PC-3 (cell line): ENCODE measurements at regions not wholly inside any gene's neighbourhood (a gene's known extent, or its start where the extent isn't known, plus 50 kb on each side); places are given as distances from the start of the nearest gene placed in this dataset.

ENCODE experiments used
- ATAC-seq: fragments of 200-7000 bp; cut with Tn5 transposase; 2 replicates; pipeline ENCODE4 v1.9.1; 2020; ENCODE audit warnings: mild to moderate bottlenecking, moderate library complexity
- BruUV-seq: library from RNA; stranded (reverse); fragments of 400-500 nt; replicated peaks from 2 replicates; lab custom pipeline; 2021; lab: Mats Ljungman, UMichigan
- CTCF ChIA-PET: fragments of 300-600 bp; sonication (Branson Sonifier 250); formaldehyde crosslinking; loops from one replicate; lab custom pipeline; 2022; ENCODE audit warnings: antibody characterized with exemption; lab: Charles Lee
- POLR2A ChIA-PET: fragments of 300-600 bp; sonication (Branson Sonifier 250); formaldehyde crosslinking; loops from one replicate; lab custom pipeline; 2022; ENCODE audit warnings: antibody characterized with exemption; ENCODE audit not compliant: unreplicated experiment; lab: Charles Lee
- DNase-seq: peaks from one replicate; pipeline ENCODE4 v3.0.0-alpha.2; 2015
- H2AFZ ChIP-seq: fragments of 300-600 bp; sonication (generic); 2 replicates; pipeline ENCODE4 v1.6.0; 2016; ENCODE audit warnings: antibody characterized with exemption, low read length
- H3F3A ChIP-seq: fragments of 300-600 bp; sonication (generic); one replicate; pipeline ENCODE4 v1.6.0; 2017; ENCODE audit warnings: antibody characterized with exemption, low read length, control low read depth, mild to moderate bottlenecking; ENCODE audit not compliant: unreplicated experiment
- H3K27ac ChIP-seq: fragments of 300-600 bp; sonication (generic); 2 replicates; pipeline ENCODE4 v1.5.1; 2016; ENCODE audit warnings: mild to moderate bottlenecking, low read length
- H3K27me3 ChIP-seq: fragments of 300-600 bp; sonication (generic); 2 replicates; pipeline ENCODE4 v1.6.1; 2016; ENCODE audit warnings: low read length, mixed read lengths
- H3K36me3 ChIP-seq: fragments of 300-600 bp; sonication (generic); 2 replicates; pipeline ENCODE4 v1.6.1; 2016; ENCODE audit warnings: low read depth, mixed run types, low read length, mixed read lengths
- H3K4me1 ChIP-seq: fragments of 300-600 bp; sonication (generic); 2 replicates; pipeline ENCODE4 v1.5.1; 2016; ENCODE audit warnings: low read length; ENCODE audit not compliant: insufficient read depth
- H3K4me2 ChIP-seq: fragments of 300-600 bp; sonication (generic); 2 replicates; pipeline ENCODE4 v1.6.0; 2016; ENCODE audit warnings: low read length
- H3K4me3 ChIP-seq: fragments of 300-600 bp; sonication (generic); 2 replicates; pipeline ENCODE4 v1.5.1; 2016; ENCODE audit warnings: mild to moderate bottlenecking, low read length, mixed read lengths
- H3K79me2 ChIP-seq: fragments of 300-600 bp; sonication (generic); 2 replicates; pipeline ENCODE4 v1.6.1; 2017; ENCODE audit warnings: low read length, mixed read lengths
- H3K9ac ChIP-seq: fragments of 300-600 bp; sonication (generic); 2 replicates; pipeline ENCODE4 v1.6.0; 2016; ENCODE audit warnings: mild to moderate bottlenecking, low read length
- H3K9me2 ChIP-seq: fragments of 300-600 bp; sonication (generic); replicated peaks from 2 replicates; pipeline ENCODE4 v1.6.1; 2016; ENCODE audit warnings: mixed run types, low read length, mixed read lengths
- H3K9me3 ChIP-seq: fragments of 300-600 bp; sonication (generic); 2 replicates; pipeline ENCODE4 v1.6.1; 2016; ENCODE audit warnings: low read length, mixed read lengths
- H4K20me1 ChIP-seq: fragments of 300-600 bp; sonication (generic); 2 replicates; pipeline ENCODE4 v1.6.1; 2016; ENCODE audit warnings: low read length, mixed read lengths
- CTCF ChIP-seq: fragments of 300-600 bp; sonication (generic); conservative IDR thresholded peaks from 2 replicates; pipeline ENCODE4 v1.5.1; 2017; ENCODE audit warnings: antibody characterized with exemption, low read depth, mild to moderate bottlenecking, low read length
- EZH2 ChIP-seq: fragments of 300-600 bp; sonication (generic); IDR thresholded peaks from one replicate; pipeline ENCODE4 v1.6.1; 2017; ENCODE audit warnings: antibody characterized with exemption, mild to moderate bottlenecking, low read length; ENCODE audit not compliant: unreplicated experiment
- EZH2phosphoT487 ChIP-seq: fragments of 300-600 bp; sonication (generic); IDR thresholded peaks from 2 replicates; pipeline ENCODE4 v1.6.1; 2018; ENCODE audit warnings: mild to moderate bottlenecking, antibody characterized with exemption, low read length, borderline replicate concordance
- intact Hi-C: fragments of 100-400 bp; cut with micrococcal nuclease; formaldehyde crosslinking; loops from 2 replicates; pipeline ENCODE4 v1.9.0; 2023

GRCh38 chr19:31742249-31742648, 393.0 kb upstream of the TSHZ3 start:
- H3K27me3 ChIP-seq: no peaks in the 10 kb centered on the region
- H3K9me2 ChIP-seq: no peaks in the 10 kb centered on the region
- DNase-seq (no peak), ATAC-seq (no peak)
- H3K9ac ChIP-seq: no peak overlapping the region
- CTCF ChIA-PET: no interaction called here
- intact Hi-C loops: no loop called here
- BruUV-seq: no TSS peak
- no peak overlapping the region for H3K4me2 ChIP-seq
- POLR2A ChIA-PET: no interaction called here
- TF ChIP-seq EZH2 (no peak), CTCF (no peak), EZH2phosphoT487 (no peak)
- no peaks in the 10 kb centered on the region for H3F3A ChIP-seq
- no peaks in the 10 kb centered on the region for H3K4me1 ChIP-seq
- H2AFZ ChIP-seq: no peak overlapping the region
- H3K36me3 ChIP-seq: no peaks in the 10 kb centered on the region
- no peak overlapping the region for H3K27ac ChIP-seq
- no peaks in the 10 kb centered on the region for H4K20me1 ChIP-seq
- no peaks in the 10 kb centered on the region for H3K79me2 ChIP-seq
- no peak overlapping the region for H3K4me3 ChIP-seq
- H3K9me3 ChIP-seq: no peaks in the 10 kb centered on the region

- Histone ChIP-seq H3K36me3 (no peaks in the 10 kb centered on the region), H3K9me2 (no peaks in the 10 kb centered on the region), H3K4me1 (no peaks in the 10 kb centered on the region), H3K4me2 (no peak overlapping the region), H4K20me1 (no peaks in the 10 kb centered on the region), H2AFZ (no peak overlapping the region), H3K4me3 (no peak overlapping the region), H3K27ac (no peak overlapping the region), H3K9me3 (no peaks in the 10 kb centered on the region), H3K79me2 (no peaks in the 10 kb centered on the region), H3K9ac (no peak overlapping the region), H3F3A (no peaks in the 10 kb centered on the region), H3K27me3 (no peaks in the 10 kb centered on the region)
- DNase-seq (no peak), ATAC-seq (no peak)
- POLR2A ChIA-PET: no interaction called here
- CTCF ChIA-PET: no interaction called here
- no TSS peak for BruUV-seq
- intact Hi-C loops: no loop called here
- TF ChIP-seq EZH2 (no peak), EZH2phosphoT487 (no peak), CTCF (no peak)
Measured at GRCh38 chr19:31745731-31746130, 396.5 kb upstream of the TSHZ3 start.

GRCh38 chr19:31749231-31749630, 400.0 kb upstream of the TSHZ3 start:
- no peaks in the 10 kb centered on the region for H3K9me3 ChIP-seq
- TF ChIP-seq EZH2 (no peak), EZH2phosphoT487 (no peak), CTCF (no peak)
- no TSS peak for BruUV-seq
- no peak overlapping the region for H3K4me3 ChIP-seq
- no peaks in the 10 kb centered on the region for H3K27me3 ChIP-seq
- H3K36me3 ChIP-seq: no peaks in the 10 kb centered on the region
- H3K79me2 ChIP-seq: no peaks in the 10 kb centered on the region
- no peak overlapping the region for H2AFZ ChIP-seq
- ATAC-seq (no peak), DNase-seq (no peak)
- ChIA-PET POLR2A (no interaction called here), CTCF (no interaction called here)
- H3F3A ChIP-seq: no peaks in the 10 kb centered on the region
- H3K9ac ChIP-seq: no peak overlapping the region
- intact Hi-C loops: no loop called here
- H3K9me2 ChIP-seq: no peaks in the 10 kb centered on the region
- H3K4me1 ChIP-seq: no peaks in the 10 kb centered on the region
- H3K4me2 ChIP-seq: no peak overlapping the region
- H3K27ac ChIP-seq: no peak overlapping the region
- H4K20me1 ChIP-seq: no peaks in the 10 kb centered on the region
